Liver (tissue), 3 donors: ENCODE measurements at regions not wholly inside any gene's neighbourhood (a gene's known extent, or its start where the extent isn't known, plus 50 kb on each side); places are given as distances from the start of the nearest gene placed in this dataset.

Source experiments
- RAD21 ChIP-seq, 2 donors: IDR thresholded peaks; 2 replicates each; pipeline ENCODE4 v1.6.1; 2016; ENCODE audit warnings: antibody characterized with exemption in 2 of 2, mild to moderate bottlenecking in 2 of 2
- REST ChIP-seq: IDR thresholded peaks from 2 replicates; pipeline ENCODE4 v1.6.1; 2016; ENCODE audit warnings: antibody characterized with exemption, mild to moderate bottlenecking
- RXRA ChIP-seq, 2 donors: IDR thresholded peaks; 2 replicates each; pipeline ENCODE4 v1.6.1; 2017 to 2018; ENCODE audit warnings: antibody characterized with exemption in 2 of 2, mild to moderate bottlenecking in 1 of 2
- YY1 ChIP-seq: IDR thresholded peaks from 2 replicates; pipeline ENCODE4 v1.6.1; 2016; ENCODE audit warnings: antibody characterized with exemption, mild to moderate bottlenecking
- TF ChIP-seq, protein P1 (sequence below): fragments of 150-350 bp; IDR thresholded peaks from 2 replicates; pipeline ENCODE4 v1.5.1; 2017; ENCODE audit warnings: improper control_type of control experiment, low read depth, low read length; ENCODE audit not compliant: missing input control
- TF ChIP-seq, protein P2 (sequence below): IDR thresholded peaks from 2 replicates; pipeline ENCODE4 v1.6.1; 2016; ENCODE audit warnings: antibody characterized with exemption
- TF ChIP-seq, protein P3 (sequence below): IDR thresholded peaks from 2 replicates; pipeline ENCODE4 v1.6.1; 2016; ENCODE audit warnings: antibody characterized with exemption
- TF ChIP-seq, protein P4 (sequence below): IDR thresholded peaks from 2 replicates; pipeline ENCODE4 v1.6.1; 2016; ENCODE audit warnings: antibody characterized with exemption
- donor health status: healthy.
- donor health status: healthy.

- TF ChIP-seq, protein P1, sequence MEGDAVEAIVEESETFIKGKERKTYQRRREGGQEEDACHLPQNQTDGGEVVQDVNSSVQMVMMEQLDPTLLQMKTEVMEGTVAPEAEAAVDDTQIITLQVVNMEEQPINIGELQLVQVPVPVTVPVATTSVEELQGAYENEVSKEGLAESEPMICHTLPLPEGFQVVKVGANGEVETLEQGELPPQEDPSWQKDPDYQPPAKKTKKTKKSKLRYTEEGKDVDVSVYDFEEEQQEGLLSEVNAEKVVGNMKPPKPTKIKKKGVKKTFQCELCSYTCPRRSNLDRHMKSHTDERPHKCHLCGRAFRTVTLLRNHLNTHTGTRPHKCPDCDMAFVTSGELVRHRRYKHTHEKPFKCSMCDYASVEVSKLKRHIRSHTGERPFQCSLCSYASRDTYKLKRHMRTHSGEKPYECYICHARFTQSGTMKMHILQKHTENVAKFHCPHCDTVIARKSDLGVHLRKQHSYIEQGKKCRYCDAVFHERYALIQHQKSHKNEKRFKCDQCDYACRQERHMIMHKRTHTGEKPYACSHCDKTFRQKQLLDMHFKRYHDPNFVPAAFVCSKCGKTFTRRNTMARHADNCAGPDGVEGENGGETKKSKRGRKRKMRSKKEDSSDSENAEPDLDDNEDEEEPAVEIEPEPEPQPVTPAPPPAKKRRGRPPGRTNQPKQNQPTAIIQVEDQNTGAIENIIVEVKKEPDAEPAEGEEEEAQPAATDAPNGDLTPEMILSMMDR, result no peak
- TF ChIP-seq, protein P2, sequence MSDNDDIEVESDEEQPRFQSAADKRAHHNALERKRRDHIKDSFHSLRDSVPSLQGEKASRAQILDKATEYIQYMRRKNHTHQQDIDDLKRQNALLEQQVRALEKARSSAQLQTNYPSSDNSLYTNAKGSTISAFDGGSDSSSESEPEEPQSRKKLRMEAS, result no peak
- TF ChIP-seq, protein P3, sequence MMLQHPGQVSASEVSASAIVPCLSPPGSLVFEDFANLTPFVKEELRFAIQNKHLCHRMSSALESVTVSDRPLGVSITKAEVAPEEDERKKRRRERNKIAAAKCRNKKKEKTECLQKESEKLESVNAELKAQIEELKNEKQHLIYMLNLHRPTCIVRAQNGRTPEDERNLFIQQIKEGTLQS, result no peak
- TF ChIP-seq, protein P4, sequence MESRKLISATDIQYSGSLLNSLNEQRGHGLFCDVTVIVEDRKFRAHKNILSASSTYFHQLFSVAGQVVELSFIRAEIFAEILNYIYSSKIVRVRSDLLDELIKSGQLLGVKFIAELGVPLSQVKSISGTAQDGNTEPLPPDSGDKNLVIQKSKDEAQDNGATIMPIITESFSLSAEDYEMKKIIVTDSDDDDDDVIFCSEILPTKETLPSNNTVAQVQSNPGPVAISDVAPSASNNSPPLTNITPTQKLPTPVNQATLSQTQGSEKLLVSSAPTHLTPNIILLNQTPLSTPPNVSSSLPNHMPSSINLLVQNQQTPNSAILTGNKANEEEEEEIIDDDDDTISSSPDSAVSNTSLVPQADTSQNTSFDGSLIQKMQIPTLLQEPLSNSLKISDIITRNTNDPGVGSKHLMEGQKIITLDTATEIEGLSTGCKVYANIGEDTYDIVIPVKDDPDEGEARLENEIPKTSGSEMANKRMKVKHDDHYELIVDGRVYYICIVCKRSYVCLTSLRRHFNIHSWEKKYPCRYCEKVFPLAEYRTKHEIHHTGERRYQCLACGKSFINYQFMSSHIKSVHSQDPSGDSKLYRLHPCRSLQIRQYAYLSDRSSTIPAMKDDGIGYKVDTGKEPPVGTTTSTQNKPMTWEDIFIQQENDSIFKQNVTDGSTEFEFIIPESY, result no peak
- no peak for TF ChIP-seq RXRA (IDR thresholded peaks at IDR 0.05)
- TF ChIP-seq RAD21 (IDR thresholded peaks at IDR 0.05), result no peak
- TF ChIP-seq YY1, result no peak
- no peak for TF ChIP-seq REST
Observed at GRCh38 chr4:53709693-53710092, 118.4 kb upstream of the LNX1 start.
